Transverse colon (tissue), 4 donors: ENCODE measurements at regions not wholly inside any gene's neighbourhood (a gene's known extent, or its start where the extent isn't known, plus 50 kb on each side); places are given as distances from the start of the nearest gene placed in this dataset.

ENCODE experiments used
- DNase-seq: peaks from one replicate; pipeline ENCODE4 v3.0.0-alpha.2; 2019
- H3K27ac ChIP-seq, 4 donors: fragments of 200-600 bp; sonication (generic); 2 replicates each; pipeline ENCODE4 v1.5.1; 2016 to 2018; ENCODE audit warnings: inconsistent platforms in 4 of 4
- H3K27me3 ChIP-seq: fragments of 200-600 bp; sonication (generic); 2 replicates; pipeline ENCODE4 v1.5.1; 2017; ENCODE audit warnings: inconsistent platforms
- H3K36me3 ChIP-seq, 4 donors: fragments of 200-600 bp; sonication (generic); 2 replicates each; pipeline ENCODE4 v1.5.1; 2017 to 2019; ENCODE audit warnings: inconsistent platforms in 4 of 4
- H3K4me1 ChIP-seq, 4 donors: fragments of 200-600 bp; sonication (generic); 2 replicates each; pipeline ENCODE4 v1.5.1; 2017 to 2020; ENCODE audit warnings: inconsistent platforms in 4 of 4
- H3K4me3 ChIP-seq, 4 donors: fragments of 200-600 bp; sonication (generic); 1 replicate in 1 of 4; 2 replicates in 3 of 4; pipeline versions ENCODE4 v1.5.1 to v1.6.1; 2017 to 2019; ENCODE audit warnings: inconsistent platforms in 4 of 4
- H3K9me3 ChIP-seq, 2 donors: fragments of 200-600 bp; sonication (generic); 2 replicates each; pipeline ENCODE4 v1.5.1; 2017 to 2019; ENCODE audit warnings: inconsistent platforms in 2 of 2
- EP300 ChIP-seq: sonication (generic); formaldehyde crosslinking; IDR thresholded peaks from one replicate; pipeline ENCODE4 v1.6.1; 2017; ENCODE audit warnings: antibody characterized with exemption, low read depth
- POLR2A ChIP-seq: fragments of 450-650 bp; IDR thresholded peaks from one replicate; pipeline ENCODE4 v1.6.1; 2016; ENCODE audit warnings: antibody characterized with exemption, mild to moderate bottlenecking, moderate library complexity
- POLR2AphosphoS5 ChIP-seq, 3 donors: sonication (generic); formaldehyde crosslinking; IDR thresholded peaks; one replicate each; pipeline ENCODE4 v1.6.1; 2016; ENCODE audit warnings: antibody characterized with exemption in 3 of 3
- WGBS, 2 donors: methylation state at CpG; one replicate each; pipeline ENCODE4 v1.1.5; 2018; ENCODE audit warnings: low coverage in 1 of 2; 5-methylcytosine and 5-hydroxymethylcytosine counted together
- in situ Hi-C, 4 donors: fragments of 200-750 bp; cut with MboI; loops; one replicate each; pipeline versions ENCODE4 v1.15.0 to v1.15.1; 2017; ENCODE audit warnings: low sequenced_read_pairs in 3 of 4, low pct_ligation_motif_present in 1 of 4, low pct_unique_long_range_greater_than_20kb in 1 of 4
- intact Hi-C: fragments of 100-400 bp; cut with DNase I; formaldehyde crosslinking; loops from one replicate; pipeline ENCODE4 v1.15.1; 2023; ENCODE audit warnings: low total_unique reads
- TF ChIP-seq, protein P1 (sequence below), 5 experiments: fragments of 200-600 bp in 3 of 5; fragments of 450-650 bp in 2 of 5; sonication (generic) in 3 of 5; IDR thresholded peaks; 1 replicate in 2 of 5; 2 replicates in 3 of 5; pipeline ENCODE4 v1.5.1; 2016 to 2017; ENCODE audit warnings: antibody characterized with exemption in 5 of 5, inconsistent platforms in 3 of 5, mild to moderate bottlenecking in 2 of 5, moderate library complexity in 1 of 5

DNA sequence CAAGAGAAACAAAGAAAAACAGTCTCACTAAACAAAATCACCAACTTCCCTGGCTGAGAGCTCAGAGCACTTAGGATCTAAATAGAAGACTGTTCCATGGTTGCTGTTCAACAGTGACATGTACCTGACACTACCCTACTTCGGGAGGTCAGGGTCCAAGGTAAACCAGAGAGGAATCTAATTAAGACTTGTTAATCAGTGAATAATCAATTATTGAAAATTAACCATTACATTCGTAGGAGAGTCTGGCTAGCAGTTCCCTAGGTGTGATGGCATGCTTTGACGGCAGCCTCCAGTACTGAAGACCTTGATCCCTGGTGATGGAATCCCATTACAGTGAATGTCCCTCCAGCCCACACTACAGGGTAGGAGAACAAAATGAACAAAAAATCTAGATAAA is 154.0 kb upstream of the AFDN start:
- peaks cover 7 to 21% (median 17%) of the 10 kb centered on the region in 4 donors for H3K4me1 ChIP-seq
- TF ChIP-seq POLR2AphosphoS5 (IDR thresholded peaks at IDR 0.05), result no peak
- TF ChIP-seq POLR2A, result no peak
- TF ChIP-seq, protein P1, sequence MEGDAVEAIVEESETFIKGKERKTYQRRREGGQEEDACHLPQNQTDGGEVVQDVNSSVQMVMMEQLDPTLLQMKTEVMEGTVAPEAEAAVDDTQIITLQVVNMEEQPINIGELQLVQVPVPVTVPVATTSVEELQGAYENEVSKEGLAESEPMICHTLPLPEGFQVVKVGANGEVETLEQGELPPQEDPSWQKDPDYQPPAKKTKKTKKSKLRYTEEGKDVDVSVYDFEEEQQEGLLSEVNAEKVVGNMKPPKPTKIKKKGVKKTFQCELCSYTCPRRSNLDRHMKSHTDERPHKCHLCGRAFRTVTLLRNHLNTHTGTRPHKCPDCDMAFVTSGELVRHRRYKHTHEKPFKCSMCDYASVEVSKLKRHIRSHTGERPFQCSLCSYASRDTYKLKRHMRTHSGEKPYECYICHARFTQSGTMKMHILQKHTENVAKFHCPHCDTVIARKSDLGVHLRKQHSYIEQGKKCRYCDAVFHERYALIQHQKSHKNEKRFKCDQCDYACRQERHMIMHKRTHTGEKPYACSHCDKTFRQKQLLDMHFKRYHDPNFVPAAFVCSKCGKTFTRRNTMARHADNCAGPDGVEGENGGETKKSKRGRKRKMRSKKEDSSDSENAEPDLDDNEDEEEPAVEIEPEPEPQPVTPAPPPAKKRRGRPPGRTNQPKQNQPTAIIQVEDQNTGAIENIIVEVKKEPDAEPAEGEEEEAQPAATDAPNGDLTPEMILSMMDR (IDR thresholded peaks at IDR 0.05), result no peak
- TF ChIP-seq EP300, result no peak
- intact Hi-C loops, result no loop called here
- H3K4me3 ChIP-seq, result no peak overlapping the region
- H3K27me3 ChIP-seq, result peaks cover under 1% of the 10 kb centered on the region
- H3K36me3 ChIP-seq, result no peaks in the 10 kb centered on the region
- no peak overlapping the region for H3K27ac ChIP-seq
- in situ Hi-C loops, result no loop called here
- no peak for DNase-seq
- no peaks in the 10 kb centered on the region for H3K9me3 ChIP-seq
- 87 to 92% methylated on average over 2 to 3 of the region's 3 CpGs for WGBS, 2 donors

DNA sequence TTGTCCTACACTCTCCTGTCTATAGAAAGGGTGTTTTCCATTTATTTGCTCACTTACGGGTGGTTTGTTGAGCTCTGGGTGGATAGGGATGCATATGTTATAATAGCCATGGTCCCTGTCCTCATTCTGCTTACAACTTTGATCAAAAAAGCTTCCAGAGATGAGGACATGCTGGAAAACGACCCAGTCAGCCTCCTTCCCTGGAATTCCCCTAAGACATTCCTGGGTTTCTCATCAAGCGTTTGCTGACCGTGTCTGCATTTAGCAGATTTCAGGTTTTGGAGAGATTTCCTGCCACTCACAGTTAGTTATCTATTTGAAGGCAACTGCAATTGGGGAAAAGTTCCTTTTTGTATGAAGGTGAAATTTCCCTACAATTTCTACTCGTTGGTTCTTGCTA is 152.8 kb upstream of the AFDN start:
- TF ChIP-seq EP300, result no peak
- in situ Hi-C loops, result no loop called here
- H3K27me3 ChIP-seq, result peaks cover 12% of the 10 kb centered on the region
- H3K27ac ChIP-seq, result no peak overlapping the region
- WGBS, 2 donors, result 60 to 70% methylated on average over 1 to 5 of the region's 5 CpGs
- H3K9me3 ChIP-seq, result no peaks in the 10 kb centered on the region
- peaks cover 7 to 33% (median 28%) of the 10 kb centered on the region in 4 donors for H3K4me1 ChIP-seq
- H3K36me3 ChIP-seq, result no peaks in the 10 kb centered on the region
- H3K4me3 ChIP-seq, result no peak overlapping the region
- intact Hi-C loops, result no loop called here
- DNase-seq, result no peak

DNA sequence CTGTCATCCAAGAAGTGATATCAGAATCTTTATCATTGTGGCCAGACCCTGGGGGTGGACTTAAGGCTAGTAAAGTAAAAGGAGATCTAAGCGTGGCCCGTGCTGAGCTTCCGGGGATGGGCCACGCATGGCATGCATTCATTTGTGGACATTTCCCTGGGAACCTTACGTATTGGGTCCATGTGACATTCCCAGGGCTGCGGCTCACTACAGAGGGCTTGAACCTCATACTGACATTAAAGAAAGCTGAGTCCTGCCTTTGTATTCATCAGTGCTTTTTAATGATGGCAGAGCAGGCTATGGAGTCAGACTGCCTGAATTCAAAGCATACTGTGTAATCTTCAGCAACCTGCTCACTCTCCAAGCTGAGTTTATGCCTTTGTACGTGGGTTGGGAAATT is 152.2 kb upstream of the AFDN start:
- in situ Hi-C loops, result no loop called here

DNA sequence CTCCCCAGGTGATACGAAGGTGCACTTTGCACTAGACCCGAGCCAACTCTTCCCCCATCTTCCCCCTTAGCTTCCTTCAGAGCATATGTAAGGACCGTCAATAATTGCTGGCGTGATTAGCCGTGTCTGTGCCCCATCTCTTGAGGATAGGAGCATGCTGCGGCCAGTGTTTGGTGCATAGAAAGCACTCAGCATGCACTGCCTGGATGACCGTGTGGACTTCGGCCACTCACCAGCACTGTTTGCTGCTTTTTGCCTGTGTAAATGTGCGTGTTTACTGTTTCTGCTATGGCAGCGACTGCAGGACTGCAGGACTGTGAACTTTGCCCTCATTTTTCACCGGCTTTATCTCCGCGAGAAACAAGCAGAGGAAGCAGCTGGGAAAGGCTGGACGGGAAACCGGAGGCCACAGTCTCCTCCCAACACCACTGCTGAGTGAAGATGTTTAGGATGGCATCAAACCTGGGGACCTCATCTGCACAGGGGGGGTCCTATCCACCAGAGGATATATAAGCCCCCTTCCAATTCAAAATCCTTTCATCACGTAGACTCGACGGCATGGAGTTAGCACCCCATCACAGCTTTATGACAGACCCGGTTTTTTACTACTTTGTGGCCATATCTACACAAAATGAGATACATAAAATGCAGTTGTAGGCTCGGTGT is 150.6 kb upstream of the AFDN start:
- TF ChIP-seq POLR2AphosphoS5 (IDR thresholded peaks at IDR 0.05), result peak; percentile 31 to 76 (median 71)
- TF ChIP-seq, protein P1 (IDR thresholded peaks at IDR 0.05), result no peak
- peak; percentile 75 for TF ChIP-seq EP300
- peak; percentile 13 for TF ChIP-seq POLR2A
- peak; percentile 78 for DNase-seq
- Histone ChIP-seq H3K9me3 (no peaks in the 10 kb centered on the region), H3K4me3 (no peak overlapping the region), H3K4me1 (peaks cover 7 to 34% (median 28%) of the 10 kb centered on the region in 4 donors), H3K27ac (peak overlapping the region; percentile 77 to 83 (median 80)), H3K36me3 (no peaks in the 10 kb centered on the region), H3K27me3 (peaks cover 18% of the 10 kb centered on the region)
- in situ Hi-C loops, result no loop called here
- intact Hi-C loops, result no loop called here
- 22 to 23% methylated on average over 8 to 20 of the region's 20 CpGs for WGBS, 2 donors

More for the DNA sequence above, 152.2 kb upstream of the AFDN start:
- H3K4me3 ChIP-seq, result no peak overlapping the region
- no peak for DNase-seq
- no peaks in the 10 kb centered on the region for H3K9me3 ChIP-seq
- WGBS, 2 donors, result 86 to 94% methylated on average over 1 to 7 of the region's 7 CpGs
- intact Hi-C loops, result no loop called here
- TF ChIP-seq POLR2A (no peak), POLR2AphosphoS5 (IDR thresholded peaks at IDR 0.05) (no peak), EP300 (no peak)
- TF ChIP-seq, protein P1 (IDR thresholded peaks at IDR 0.05), result no peak
- no peaks in the 10 kb centered on the region for H3K36me3 ChIP-seq
- peaks cover 7 to 34% (median 28%) of the 10 kb centered on the region in 4 donors for H3K4me1 ChIP-seq
- peaks cover 18% of the 10 kb centered on the region for H3K27me3 ChIP-seq
- no peak overlapping the region for H3K27ac ChIP-seq
